ENCODE measurements at regions not wholly inside any gene's neighbourhood (a gene's known extent, or its start where the extent isn't known, plus 50 kb on each side); places are given as distances from the start of the nearest gene placed in this dataset.

DNA sequence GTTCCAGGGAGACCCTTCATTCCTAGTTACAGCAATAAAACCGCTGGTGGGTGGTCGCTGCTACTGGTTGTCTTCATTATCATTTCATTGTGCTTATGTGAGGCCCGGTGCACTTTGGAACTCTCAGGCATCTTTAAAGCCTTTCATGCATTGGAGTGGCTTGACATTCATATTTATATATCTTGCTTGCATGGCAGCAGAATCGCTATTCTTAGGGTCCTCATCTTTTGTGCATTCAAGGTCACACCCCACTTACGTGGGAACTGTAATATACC, 110.1 kb downstream of the ZBTB18 start:
- H3K9me3 Mint-ChIP-seq (ENCODE audit: unreplicated experiment) = no peaks in the 10 kb centered on the region
- no peak for DNase-seq (ENCODE audit: low spot score)
- peaks cover 7% of the 10 kb centered on the region for H3K27me3 Mint-ChIP-seq (ENCODE audit: unreplicated experiment)
- no peak overlapping the region for H3K4me3 Mint-ChIP-seq (ENCODE audit: unreplicated experiment)
- no peak for TF ChIP-seq CTCF (IDR thresholded peaks at IDR 0.05; ENCODE audit: unreplicated experiment)
- no peaks in the 10 kb centered on the region for H3K36me3 Mint-ChIP-seq (ENCODE audit: low read depth, unreplicated experiment)
- H3K4me1 Mint-ChIP-seq (ENCODE audit: unreplicated experiment) = peaks cover under 1% of the 10 kb centered on the region
- no peak overlapping the region for H3K27ac Mint-ChIP-seq (ENCODE audit: unreplicated experiment)

DNA sequence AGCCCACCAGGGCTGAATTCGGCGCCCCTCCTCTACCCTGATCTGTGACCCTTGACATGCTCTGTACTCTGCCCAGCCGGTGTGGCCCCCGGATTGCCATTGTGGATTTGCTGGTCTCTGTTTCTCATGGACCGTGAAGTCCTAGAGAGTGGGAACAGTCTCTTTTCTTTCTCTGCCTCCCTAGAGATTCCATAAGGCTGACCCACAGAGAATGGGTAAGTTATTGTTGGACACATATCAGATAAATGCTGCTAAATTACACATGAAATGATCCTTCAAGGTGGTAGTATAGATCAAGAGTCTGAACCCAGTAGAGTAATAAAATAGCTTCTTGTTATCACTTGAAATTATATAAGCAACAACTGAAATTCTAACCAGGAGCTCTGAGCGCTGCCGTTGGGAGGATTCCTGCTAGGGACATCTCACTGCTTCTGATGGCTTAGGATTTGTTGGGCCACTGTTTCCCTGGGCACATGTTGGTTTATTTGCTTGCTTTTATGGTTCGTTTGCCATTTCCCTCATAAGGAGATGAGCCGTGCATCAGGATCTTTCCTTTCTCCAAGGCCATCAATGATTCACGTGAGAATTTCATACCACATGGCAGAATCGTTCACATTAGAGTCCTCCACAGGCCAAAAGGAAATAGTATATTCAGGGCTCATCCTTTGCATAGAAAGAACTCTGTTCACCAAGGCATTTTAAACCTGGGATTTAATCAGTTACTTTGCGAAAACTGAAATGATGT, 111.9 kb downstream of the ZBTB18 start:
- Mint-ChIP-seq H3K4me1 (ENCODE audit: unreplicated experiment) (no peaks in the 10 kb centered on the region), H3K4me3 (ENCODE audit: unreplicated experiment) (no peak overlapping the region), H3K27ac (ENCODE audit: unreplicated experiment) (no peak overlapping the region), H3K27me3 (ENCODE audit: unreplicated experiment) (peaks cover 7% of the 10 kb centered on the region), H3K36me3 (ENCODE audit: low read depth, unreplicated experiment) (no peaks in the 10 kb centered on the region), H3K9me3 (ENCODE audit: unreplicated experiment) (no peaks in the 10 kb centered on the region)
- no peak for TF ChIP-seq CTCF (IDR thresholded peaks at IDR 0.05; ENCODE audit: unreplicated experiment)
- no peak for DNase-seq (ENCODE audit: low spot score)

DNA sequence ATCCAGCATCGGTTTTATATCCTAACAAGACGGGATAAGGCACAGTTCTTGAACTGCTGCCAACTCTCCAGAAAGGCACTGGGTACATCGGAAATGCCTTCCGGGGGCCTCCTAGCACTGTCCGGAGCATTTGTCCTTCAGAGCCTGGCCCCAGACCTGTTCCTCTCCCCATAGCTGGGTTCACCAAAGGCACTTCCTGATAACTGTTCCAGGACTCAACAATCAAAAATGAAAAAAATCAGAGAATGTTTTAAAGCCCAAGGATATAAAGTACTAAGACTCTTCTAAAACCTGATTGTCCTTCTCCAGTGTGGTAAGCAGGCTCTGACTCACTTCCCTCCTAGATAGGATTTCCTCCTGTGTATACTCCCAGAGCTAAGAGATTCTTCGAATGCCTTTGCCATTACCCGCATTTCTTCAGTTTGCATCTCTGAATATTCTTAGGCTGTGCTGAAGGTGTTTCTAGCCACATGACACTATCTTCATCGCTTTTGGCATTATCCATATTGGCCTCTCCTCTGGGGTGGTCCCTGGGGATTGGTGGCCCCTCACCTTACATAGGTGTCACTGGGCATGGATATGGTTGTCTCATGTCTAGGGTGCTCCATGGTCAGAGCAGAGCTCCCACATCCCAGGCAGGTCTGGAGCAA, 112.9 kb downstream of the ZBTB18 start:
- H3K9me3 Mint-ChIP-seq (ENCODE audit: unreplicated experiment) = no peaks in the 10 kb centered on the region
- no peak for DNase-seq (ENCODE audit: low spot score)
- no peaks in the 10 kb centered on the region for H3K4me1 Mint-ChIP-seq (ENCODE audit: unreplicated experiment)

DNA sequence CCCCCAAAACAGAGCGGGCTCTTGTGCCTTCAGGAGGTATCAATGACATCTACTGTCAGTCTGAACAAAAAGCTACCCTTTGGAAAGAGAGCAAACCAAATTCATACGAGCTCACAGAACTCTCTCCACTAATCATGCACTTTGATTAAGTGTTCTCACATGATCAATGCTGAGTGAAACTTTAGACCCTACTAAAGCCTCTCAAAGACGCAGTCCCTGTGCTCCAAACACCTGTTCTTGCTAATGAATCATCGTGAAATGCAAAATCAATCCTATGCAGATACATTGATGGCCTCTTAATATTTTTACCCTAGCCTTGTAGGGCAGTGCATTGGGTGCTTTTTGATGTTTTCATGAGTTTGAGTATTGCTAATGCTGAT, 113.4 kb downstream of the ZBTB18 start:
- H3K27me3 Mint-ChIP-seq (ENCODE audit: unreplicated experiment) = peaks cover 1% of the 10 kb centered on the region
- no peak for TF ChIP-seq CTCF (IDR thresholded peaks at IDR 0.05; ENCODE audit: unreplicated experiment)
- H3K9me3 Mint-ChIP-seq (ENCODE audit: unreplicated experiment) = no peaks in the 10 kb centered on the region
- no peak overlapping the region for H3K4me3 Mint-ChIP-seq (ENCODE audit: unreplicated experiment)
- no peak overlapping the region for H3K27ac Mint-ChIP-seq (ENCODE audit: unreplicated experiment)
- H3K4me1 Mint-ChIP-seq (ENCODE audit: unreplicated experiment) = no peaks in the 10 kb centered on the region
- no peaks in the 10 kb centered on the region for H3K36me3 Mint-ChIP-seq (ENCODE audit: low read depth, unreplicated experiment)
- DNase-seq (ENCODE audit: low spot score) = no peak

More for the DNA sequence above, 112.9 kb downstream of the ZBTB18 start:
- Mint-ChIP-seq H3K27ac (ENCODE audit: unreplicated experiment) (no peak overlapping the region), H3K4me3 (ENCODE audit: unreplicated experiment) (no peak overlapping the region), H3K36me3 (ENCODE audit: low read depth, unreplicated experiment) (no peaks in the 10 kb centered on the region), H3K27me3 (ENCODE audit: unreplicated experiment) (peaks cover 5% of the 10 kb centered on the region)
- TF ChIP-seq CTCF (IDR thresholded peaks at IDR 0.05; ENCODE audit: unreplicated experiment) = no peak

- Mint-ChIP-seq H3K4me3 (ENCODE audit: unreplicated experiment) (no peak overlapping the region), H3K9me3 (ENCODE audit: unreplicated experiment) (no peaks in the 10 kb centered on the region), H3K36me3 (ENCODE audit: low read depth, unreplicated experiment) (no peaks in the 10 kb centered on the region), H3K4me1 (ENCODE audit: unreplicated experiment) (no peaks in the 10 kb centered on the region), H3K27ac (ENCODE audit: unreplicated experiment) (no peak overlapping the region), H3K27me3 (ENCODE audit: unreplicated experiment) (peaks cover 1% of the 10 kb centered on the region)
- no peak for TF ChIP-seq CTCF (IDR thresholded peaks at IDR 0.05; ENCODE audit: unreplicated experiment)
- DNase-seq (ENCODE audit: low spot score) = no peak
Measured at GRCh38 chr1:244165021-244165420, 113.9 kb downstream of the ZBTB18 start.

All from endothelial cell (in vitro differentiated cells).